T-helper 1 cell treated with Interleukin-12 subunit alpha and Interleukin-12 subunit beta and Interleukin-4 antibody, amounts not matched to agents 30 ng/mL and 1 ng/mL, for 36 hours (primary cell): ENCODE measurements at regions not wholly inside any gene's neighbourhood (a gene's known extent, or its start where the extent isn't known, plus 50 kb on each side); places are given as distances from the start of the nearest gene placed in this dataset.

ENCODE experiments used
- intact Hi-C: fragments of 100-400 bp; cut with micrococcal nuclease; formaldehyde crosslinking; loops from one replicate; pipeline ENCODE4 v1.15.1; 2024

DNA sequence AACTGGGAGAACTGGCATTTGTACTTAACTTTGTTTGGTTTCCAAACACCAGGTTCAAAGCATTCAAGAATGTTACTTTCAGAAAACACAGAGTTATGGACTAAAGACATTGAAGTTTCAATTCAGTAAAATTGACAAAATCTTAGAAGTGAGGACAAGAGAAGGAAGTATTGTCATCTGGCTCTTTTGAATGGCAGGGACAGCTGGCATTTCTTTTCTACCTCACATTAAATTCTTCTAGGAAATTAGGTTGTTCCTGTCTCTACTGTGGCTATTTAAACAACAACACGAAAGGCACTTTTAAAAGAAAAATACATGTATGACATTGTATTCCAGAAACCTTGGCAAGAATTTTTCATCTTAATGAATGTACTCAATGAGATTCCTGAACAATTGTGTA lies 600.0 kb upstream of the CA10 start:
- intact Hi-C loops = no loop called here

DNA sequence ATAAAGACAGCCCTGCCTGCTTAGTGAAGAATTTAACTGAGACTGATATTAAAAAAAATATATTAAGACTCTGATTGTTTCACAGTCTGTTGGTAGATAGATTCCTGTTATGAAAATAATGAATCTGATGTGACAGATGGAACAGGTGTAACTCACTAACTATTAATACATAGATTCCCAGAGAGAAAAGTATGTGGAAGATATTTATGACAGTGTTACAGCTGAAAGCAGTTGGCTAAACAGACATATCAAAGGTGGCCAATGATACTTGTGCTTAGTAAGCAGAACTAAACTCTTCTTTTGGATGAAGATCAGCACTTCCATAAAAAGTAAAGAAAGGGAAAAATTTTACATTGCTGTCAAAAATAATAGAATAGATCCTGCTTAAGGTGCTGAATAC lies 598.2 kb upstream of the CA10 start:
- intact Hi-C loops = no loop called here

DNA sequence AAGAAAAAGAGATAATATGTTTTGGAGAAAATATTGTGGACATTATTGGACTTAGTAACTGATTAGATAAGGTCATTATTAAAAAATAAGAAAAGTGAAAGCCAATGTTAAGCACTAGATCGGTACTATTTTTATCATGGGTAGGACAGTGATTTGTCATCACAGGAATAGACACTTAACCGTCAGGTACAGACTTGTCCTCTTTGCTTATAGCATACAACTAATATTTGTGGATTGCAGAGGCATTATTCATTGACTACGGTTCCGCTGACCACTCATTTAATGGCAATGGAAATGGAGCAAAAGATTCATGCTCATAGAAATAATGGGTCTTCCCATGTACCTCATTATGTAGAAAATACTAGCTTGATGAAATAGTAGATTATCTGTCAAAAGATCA lies 596.3 kb upstream of the CA10 start:
- intact Hi-C loops = no loop called here

DNA sequence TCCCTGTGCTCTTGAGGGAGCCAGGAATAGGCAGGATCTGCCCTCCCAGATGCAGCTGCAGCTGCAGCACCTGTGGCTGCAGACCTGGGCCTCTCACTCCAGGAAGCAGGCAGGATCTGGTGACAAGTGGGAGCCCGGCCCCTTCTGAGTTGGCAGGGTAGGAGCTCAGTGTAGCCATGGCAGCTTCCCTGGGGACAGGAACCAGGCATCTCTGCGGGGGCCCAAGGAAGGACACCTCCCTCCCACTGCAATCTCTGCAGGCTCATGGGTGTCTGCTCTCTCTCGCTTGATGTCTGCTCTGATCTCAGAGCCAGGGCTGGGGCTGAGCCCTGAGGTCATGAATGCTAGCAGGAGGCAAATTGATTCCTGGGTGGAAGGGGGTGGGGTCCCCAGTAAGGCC lies 592.5 kb upstream of the CA10 start:
- intact Hi-C loops = no loop called here

DNA sequence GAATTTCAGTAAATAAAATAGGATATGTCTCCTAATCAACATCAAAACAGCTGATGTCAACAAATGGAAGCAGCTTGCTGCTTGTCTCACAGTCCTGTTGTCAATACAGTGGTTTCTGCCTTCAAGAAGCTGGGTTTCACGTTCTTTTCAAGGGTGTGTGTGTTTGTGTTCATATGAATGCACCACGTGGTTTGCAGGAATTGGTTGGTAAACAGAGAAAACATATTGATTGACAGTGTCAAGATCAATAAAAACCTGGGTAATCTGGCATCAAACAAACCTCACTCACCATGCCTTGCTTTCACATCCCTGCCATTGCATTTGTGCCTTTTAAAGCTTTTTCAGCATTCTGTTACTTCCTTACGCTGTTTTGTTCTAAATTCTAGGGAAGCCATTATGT lies 585.7 kb upstream of the CA10 start:
- intact Hi-C loops = no loop called here

DNA sequence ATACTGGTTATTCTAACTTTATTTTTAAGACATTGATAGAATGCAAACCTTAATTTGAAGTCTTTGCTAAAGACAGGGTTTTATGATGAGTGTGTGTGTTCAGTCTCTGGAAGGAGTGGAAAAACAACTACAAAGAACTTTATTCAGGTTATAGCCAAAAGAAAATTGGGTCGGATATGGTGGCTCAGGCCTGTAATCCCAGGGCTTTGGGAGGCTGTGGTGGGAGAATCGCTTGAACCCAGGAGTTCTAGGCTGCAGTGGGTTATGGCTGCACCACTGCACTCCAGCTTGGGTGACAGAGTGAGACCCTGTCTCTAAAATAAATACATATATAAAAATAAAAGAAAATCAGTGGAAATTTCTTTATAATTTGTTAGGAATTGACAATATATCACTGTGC lies 581.5 kb upstream of the CA10 start:
- intact Hi-C loops = no loop called here

DNA sequence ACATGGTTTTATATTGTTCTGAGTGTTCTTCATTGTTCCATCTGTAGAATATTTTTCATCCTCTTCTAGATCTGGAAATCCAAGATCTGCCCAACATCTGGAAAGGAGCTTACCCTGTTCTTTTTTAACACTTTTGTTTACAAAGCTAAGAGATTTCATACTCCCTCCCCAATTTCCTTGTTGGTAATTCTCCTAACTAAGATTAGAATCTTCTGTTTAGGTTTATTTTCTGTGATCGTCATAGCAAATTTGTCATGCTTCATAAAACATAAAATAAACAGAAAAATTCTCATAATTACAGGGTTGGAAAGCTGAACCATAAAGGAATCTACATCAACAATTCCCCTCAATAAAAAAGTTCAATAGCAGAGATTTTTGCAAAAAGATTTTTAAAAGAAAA lies 580.3 kb upstream of the CA10 start:
- intact Hi-C loops = no loop called here

DNA sequence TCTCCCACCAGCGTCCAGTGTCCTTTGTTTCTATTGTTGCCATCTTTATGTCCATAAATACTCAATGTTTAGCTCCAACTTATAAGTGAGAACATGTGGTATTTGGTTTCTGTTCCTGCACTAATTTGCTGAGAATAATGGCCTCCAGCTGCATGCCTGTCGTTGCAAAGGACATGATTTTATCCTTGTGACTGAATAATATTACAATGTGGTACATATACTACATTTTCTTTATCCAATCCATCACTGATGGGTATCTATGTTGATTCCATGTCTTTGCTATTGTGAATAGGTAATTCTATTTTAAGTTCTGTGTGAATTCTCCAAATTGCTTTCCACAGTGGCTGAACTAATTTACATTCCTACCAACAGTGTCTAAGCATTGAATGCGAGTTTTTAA lies 578.6 kb upstream of the CA10 start:
- intact Hi-C loops = no loop called here

DNA sequence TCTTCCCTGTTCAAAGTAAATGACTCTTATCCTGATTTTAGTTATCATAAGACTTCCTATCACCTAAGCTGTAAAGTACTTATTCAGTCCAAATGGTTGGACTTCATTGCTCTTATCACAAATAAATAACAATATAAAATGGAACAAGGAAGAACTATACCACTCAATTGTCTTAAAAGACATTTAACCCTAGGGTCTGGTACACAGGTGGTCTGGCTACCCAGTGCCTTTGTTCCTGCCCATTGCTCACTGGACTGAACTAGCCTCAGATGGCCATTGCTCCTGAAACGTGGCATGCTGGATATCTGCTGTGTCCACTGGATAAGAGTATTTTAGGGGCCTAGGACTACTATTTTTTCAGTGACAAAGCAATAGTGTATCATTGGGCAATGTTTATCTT lies 574.3 kb upstream of the CA10 start:
- intact Hi-C loops = no loop called here

DNA sequence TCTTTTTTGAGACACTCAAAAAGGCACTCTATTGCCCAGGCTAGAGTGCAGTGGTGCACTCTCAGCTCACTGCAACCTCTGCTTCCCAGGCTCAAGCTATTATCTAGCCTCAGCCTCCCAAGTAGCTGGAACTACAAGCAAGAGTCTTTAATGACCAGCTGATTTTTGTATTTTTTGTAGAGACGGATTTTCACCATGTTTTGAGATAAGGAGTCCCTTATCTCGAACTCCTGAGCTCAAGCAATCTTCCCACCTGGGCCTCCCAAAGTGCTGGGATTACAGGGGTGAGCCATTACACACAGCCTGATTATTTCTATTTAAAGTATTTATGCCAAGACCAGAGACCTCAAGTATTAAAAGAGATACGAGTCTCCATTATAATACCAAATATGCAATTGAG lies 566.1 kb upstream of the CA10 start:
- intact Hi-C loops = no loop called here

DNA sequence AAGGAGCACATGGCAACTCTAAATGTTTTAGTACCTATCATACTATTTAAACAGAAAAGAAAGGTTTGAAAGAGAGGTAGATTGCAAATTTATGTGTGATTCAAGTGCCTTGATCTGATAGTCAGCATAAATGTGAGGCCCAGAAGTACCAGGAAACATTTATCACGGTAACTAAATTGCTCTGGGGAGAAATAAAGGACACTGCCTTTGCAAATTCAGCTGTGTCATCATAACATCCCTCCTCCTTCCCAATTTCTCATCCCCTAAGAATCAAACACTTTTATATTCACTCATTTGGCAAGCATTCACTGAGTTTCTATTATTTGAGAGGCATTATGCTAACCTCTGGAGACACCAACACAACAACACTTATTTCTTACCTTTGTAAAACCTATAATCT lies 563.4 kb upstream of the CA10 start:
- intact Hi-C loops = no loop called here

DNA sequence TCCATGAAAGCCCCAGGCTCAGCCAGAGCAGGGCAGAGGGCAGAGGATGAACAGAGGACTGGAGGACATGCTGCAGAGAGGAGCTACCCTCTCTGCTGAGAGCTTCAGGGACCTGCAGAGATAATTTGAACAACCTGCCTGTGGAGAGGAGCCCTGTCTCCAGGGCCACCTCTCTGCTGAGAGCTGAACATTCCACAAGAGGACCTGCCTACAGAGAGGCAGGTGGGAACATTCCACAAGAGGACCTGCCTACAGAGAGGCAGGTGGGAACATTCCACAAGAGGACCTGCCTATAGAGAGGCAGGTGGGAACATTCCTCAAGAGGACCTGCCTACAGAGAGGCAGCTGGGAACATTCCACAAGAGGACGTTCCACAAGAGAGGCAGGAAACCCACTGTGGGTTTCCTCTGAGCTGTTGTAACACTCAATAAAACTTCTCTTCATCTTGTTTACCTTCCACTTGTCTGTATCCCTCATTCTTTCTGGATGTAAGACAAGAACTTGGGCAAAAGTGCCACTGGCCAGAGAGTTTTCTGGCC lies 551.9 kb upstream of the CA10 start:
- intact Hi-C loops = loop anchor here (5.0 kb wide), 1 partner anchor 1567 kb away; no protein-coding TSS in a partner anchor

DNA sequence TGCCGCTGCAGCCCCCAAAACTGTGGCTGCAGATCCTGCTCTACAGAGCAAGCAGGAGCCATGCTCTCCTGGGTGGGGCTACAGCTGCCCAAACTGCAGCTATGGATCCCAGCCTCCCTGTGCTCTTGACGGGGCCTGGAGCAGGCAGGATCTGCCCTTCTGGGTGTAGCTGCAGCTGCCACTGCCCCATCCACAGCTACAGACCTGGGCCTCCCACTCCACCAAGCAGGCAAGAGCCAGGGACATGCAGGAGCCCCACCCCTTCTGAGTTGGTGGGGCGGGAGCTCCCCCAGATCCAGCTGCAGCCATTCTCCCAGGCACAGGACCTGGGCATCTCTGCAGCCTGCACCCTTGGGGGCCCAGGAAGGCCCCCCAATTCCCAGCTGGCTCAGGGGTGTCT lies 551.2 kb upstream of the CA10 start:
- intact Hi-C loops = loop anchor here (5.0 kb wide), 1 partner anchor 1568 kb away; no protein-coding TSS in a partner anchor

DNA sequence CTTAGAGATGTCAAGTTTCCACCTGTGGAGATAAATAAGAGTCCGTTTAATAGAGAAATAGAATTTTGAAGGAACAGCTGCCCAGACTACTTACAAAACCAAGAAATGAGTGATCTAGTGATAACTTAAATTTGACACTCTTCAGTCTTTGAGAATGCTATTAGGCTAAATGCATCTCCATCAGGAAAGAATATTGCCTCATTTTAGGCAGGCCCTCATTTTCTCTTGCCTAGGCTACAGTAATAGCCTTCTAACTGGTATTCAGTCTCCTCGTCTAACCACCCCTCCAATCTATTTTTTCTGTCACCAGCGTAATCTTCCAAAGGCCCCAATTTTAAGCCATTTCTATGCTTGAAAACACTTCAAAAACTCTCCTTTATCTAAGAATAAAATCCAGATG lies 537.8 kb upstream of the CA10 start:
- intact Hi-C loops = no loop called here

DNA sequence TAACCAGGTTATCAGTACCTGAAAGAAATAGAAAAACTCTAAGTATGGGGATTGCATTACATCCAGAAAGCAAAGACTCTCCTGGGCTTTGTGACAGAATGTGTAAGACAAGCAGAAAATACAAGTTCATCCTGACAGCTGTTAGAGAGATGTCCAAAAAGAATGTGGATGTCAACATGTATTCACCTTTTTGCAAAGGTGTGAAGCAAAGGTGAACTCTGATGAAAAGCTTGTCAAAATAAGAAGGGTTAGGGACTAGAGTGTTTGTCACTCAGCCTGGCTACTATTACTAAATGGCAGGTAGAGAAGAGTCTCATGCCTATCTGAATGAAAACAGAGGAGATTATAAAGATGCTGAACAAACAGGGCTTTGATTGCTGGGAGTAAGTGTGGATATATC lies 527.6 kb upstream of the CA10 start:
- intact Hi-C loops = no loop called here

DNA sequence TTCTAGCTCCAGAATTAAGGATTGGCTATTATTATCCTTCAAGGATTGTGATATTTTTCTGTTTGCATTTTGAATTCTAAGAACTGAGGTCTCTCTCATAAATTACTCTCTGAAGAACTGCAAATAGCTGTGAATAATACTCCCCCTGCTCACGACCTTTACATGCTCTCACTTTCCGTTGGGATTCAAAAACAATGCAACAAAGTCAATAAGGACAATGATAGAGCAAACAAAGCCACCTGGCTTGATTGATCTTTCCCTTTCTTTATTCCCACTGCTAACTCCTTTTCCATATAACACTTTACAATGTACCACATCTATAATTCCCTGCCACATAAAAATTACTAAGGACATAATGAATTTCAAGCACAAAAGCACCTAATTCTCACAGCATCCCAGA lies 523.0 kb upstream of the CA10 start:
- intact Hi-C loops = no loop called here

DNA sequence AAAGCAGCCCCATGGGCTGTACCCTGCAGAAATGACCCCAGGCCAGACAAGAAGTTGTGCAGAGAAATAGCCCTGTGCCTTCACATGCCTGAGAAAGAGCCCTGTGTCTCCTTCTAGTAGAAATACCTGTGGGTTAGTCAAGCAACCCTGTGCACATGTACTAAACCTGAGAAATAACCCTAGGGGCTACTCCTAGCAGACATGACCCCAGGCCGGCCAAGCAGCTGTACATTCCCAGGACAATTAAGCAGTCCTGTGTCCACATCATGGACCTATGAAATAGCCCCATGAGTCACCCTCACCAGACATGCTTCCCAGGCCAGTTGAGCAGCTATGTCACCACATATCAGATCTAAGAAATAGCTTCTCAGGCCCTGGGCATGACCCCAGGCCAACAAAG lies 519.7 kb upstream of the CA10 start:
- intact Hi-C loops = no loop called here

DNA sequence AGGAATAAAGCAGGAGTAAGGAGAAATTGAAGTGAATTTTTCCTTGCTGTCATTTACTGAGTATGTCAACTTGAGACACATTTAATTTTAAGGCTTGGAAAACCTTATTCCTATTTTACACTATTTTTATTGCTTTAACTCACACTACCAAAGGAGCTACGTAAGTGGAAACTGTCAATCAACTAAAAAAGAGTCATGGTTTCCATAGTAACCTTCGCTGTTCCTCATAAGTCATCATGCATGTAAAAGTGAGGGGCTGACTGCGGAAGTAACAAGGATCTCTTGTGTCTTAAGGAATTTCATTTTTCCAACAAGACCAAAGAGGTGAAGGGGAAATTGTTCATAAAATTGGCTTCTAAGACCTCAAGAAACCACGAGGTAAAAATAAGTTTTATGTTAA lies 516.2 kb upstream of the CA10 start:
- intact Hi-C loops = no loop called here

DNA sequence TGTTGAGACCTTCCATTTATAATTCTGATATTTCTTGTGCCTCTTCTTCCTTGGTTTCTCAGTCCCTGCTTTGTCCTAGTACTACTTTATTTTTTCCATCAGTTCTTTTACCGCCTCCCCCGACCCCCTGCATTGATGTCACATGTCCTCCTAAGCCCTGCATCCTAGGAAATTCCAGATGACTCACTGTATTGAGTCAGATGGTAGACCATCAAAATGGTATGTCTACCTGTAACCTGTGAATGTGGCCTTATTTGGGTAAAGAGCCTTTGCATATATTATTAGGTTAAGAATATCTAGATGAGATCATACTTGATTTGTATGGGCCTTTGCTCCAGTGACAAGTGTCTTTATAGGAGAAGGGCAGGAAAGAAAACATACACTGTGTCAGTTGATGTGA lies 515.3 kb upstream of the CA10 start:
- intact Hi-C loops = no loop called here

DNA sequence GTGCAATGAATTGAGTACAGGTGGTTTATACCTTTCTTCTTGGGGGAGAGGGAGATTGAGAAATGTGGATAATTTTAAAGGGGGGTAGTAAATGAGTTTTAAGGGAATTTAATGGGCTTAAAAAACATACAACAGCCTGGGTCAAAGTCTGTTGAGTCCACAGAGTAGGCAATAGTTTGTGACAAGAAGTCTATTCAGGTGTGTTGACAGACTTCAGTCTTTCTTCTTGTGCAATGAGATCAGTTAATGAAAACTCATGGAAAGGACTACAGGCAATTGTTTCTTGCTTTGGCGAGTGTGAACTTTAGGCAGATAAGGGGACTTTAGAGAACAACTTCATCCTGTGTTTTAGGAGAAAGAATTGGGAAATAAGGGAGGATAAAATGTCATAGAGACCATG lies 507.8 kb upstream of the CA10 start:
- intact Hi-C loops = no loop called here

DNA sequence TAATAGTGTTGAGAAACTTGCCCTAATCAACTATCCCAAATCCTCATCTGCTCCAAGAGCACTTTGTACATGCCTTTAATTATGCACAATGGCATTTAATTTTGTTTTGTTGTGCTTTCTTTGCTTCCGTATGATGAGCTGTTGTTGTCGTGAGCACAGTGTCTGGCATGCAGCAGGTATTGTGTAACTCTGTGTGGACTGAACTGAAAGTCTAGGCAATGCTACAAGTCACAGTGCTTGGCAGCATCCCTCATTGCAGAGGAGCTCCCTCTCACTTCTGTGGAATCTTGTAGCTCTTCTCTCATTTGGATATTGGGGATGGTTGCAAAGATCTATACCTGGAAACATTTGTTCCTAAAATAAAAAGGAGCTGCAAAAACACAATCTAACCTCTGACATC lies 502.2 kb upstream of the CA10 start:
- intact Hi-C loops = no loop called here

DNA sequence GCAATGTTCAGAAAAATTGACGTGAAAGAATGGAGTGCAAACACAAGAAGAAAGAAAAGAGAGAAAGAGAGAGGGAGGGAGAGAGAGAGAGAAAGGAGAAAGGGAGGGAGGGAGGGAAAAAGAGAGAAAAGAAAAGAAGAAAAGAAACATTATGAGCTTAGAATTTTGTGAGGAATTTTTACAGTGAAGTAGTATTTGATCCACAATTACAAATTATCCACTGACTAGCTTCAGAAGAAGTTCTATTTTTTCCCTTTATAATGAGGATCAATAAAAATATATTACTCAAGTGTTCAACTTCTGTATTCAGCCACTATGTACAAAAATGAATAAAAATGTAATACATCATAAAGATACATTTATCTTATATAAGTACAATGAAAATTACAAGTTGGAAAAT lies 494.5 kb upstream of the CA10 start:
- intact Hi-C loops = no loop called here

DNA sequence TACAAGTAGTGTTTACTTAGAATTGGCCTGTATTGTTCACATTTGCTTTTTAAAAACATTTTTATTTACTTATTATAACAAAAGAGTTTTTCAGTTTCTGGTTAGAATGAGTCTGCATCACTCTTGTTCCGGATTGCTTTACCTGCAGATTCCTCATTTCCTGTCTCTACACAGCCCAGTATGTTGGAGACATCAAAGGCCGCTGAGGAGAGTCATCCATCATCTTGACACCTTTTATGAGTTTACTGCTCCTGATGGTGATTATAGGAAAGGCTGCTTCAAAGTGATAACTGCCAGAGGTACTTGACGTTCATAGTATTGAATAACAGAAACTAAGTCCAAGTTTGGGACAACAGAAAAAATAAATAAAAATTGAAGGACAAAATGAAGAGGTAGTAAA lies 490.5 kb upstream of the CA10 start:
- intact Hi-C loops = no loop called here

DNA sequence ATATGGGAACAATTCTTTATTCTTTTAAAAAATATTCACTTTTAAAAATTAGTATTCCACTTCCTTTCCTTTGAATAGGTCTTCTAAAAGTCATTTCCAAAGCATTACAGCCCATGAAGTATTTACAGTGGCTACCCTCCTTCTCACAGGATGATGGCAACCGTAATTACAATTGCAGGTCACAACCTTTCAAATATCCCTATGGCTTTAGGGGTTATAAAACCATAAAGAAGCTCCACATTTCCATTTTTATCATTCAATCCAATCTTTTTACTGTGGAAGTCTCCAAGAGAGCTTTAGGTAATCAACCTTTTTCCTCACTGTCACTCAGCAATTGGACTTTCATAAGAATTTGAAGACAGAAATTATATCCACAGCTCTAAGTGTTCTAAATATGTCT lies 488.9 kb upstream of the CA10 start:
- intact Hi-C loops = no loop called here
